ENCODE measurements at regions not wholly inside any gene's neighbourhood (a gene's known extent, or its start where the extent isn't known, plus 50 kb on each side); places are given as distances from the start of the nearest gene placed in this dataset.

DNA sequence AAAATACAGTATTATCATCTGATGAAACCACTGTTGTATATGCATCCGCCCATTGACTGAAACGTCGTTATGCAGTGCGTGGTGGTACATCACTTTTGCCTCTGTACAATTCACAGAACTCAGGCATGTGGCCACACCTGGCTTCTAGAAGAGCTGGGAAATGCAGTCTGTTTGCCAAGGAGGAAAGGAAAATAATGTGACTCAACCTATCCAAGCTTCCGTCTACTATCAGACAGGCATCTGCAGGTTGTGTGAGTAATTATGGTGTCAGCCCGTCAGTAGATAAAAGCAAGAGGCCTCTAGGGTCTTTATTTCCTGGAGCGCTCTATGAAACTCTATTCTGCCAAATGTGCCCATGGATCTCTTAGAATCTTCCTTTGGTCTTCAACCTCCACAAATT lies 111.6 kb downstream of the BBS10 start:
- POLR2A ChIA-PET, result no interaction called here
- no TSS peak for BruUV-seq (replicated peaks)
- no peaks in the 10 kb centered on the region for H3K9me3 ChIP-seq (ENCODE audit: low read length)
- 0 out of 2 replicates have a peak, but pooled peaks cover 5% of the 10 kb centered on the region for H3K4me1 ChIP-seq (ENCODE audit: insufficient read depth, low read length)
- intact Hi-C loops (cut with micrococcal nuclease; ENCODE audit: unreplicated experiment) (no loop called here), in situ Hi-C loops (cut with HindIII; ENCODE audit: extremely low pct_ligation_motif_present, low pct_unique_long_range_greater_than_20kb) (no loop called here)
- DNase-seq (ENCODE audit: low spot score) (peak; percentile 12), ATAC-seq (no peak), FAIRE-seq (no peak)
- no peaks in the 10 kb centered on the region for H3K27me3 ChIP-seq (ENCODE audit: control insufficient read depth in 1 of 2, insufficient read depth in 2 of 2, low read length in 2 of 2)
- H2AFZ ChIP-seq (ENCODE audit: low read length), result no peak overlapping the region
- no peaks in the 10 kb centered on the region for H3K79me2 ChIP-seq (ENCODE audit: insufficient read depth, low read length)
- CTCF ChIA-PET (ENCODE audit: low intra/inter-chr PET ratio, low total read pairs), result no interaction called here
- H3K4me2 ChIP-seq (ENCODE audit: low read depth, low read length), result no peak overlapping the region
- no peak overlapping the region for H3K9ac ChIP-seq (ENCODE audit: insufficient read depth, low read depth, low read length)
- H3K36me3 ChIP-seq (replicated peaks in 1 of 2; ENCODE audit: control insufficient read depth in 1 of 2, insufficient read depth in 2 of 2, low read length in 2 of 2), result no peaks in the 10 kb centered on the region
- no peak overlapping the region for H3K4me3 ChIP-seq (replicated peaks in 1 of 3; ENCODE audit: insufficient read depth in 1 of 3, low read depth in 2 of 3, low read length in 3 of 3)
- H3K27ac ChIP-seq (ENCODE audit: extremely low read length, insufficient read depth, low read length), result no peak overlapping the region
- WGBS (ENCODE audit: low lambda C conversion rate), result 38% methylated on average over 7 of the region's 7 CpGs
- no peaks in the 10 kb centered on the region for H4K20me1 ChIP-seq (ENCODE audit: insufficient read depth, low read length)
- TF ChIP-seq NONO (IDR thresholded peaks at IDR 0.05) (no peak), NONO (CRISPR knock-in tag; conservative IDR thresholded peaks at IDR 0.05) (no peak), MYNN (CRISPR knock-in tag; IDR thresholded peaks at IDR 0.05; ENCODE audit: low read depth) (no peak), ZNF34 (CRISPR knock-in tag; IDR thresholded peaks at IDR 0.05; ENCODE audit: borderline replicate concordance) (no peak), ZNF160 (CRISPR knock-in tag; IDR thresholded peaks at IDR 0.05) (no peak), ATM (IDR thresholded peaks at IDR 0.05; ENCODE audit: borderline replicate concordance) (no peak), MXD4 (CRISPR knock-in tag; IDR thresholded peaks at IDR 0.05) (no peak), CAMTA2 (CRISPR knock-in tag; IDR thresholded peaks at IDR 0.05; ENCODE audit: borderline replicate concordance) (no peak), ZBTB7A (CRISPR knock-in tag; IDR thresholded peaks at IDR 0.05) (no peak), ZNF501 (CRISPR knock-in tag; IDR thresholded peaks at IDR 0.05) (no peak), ZNF17 (CRISPR knock-in tag; IDR thresholded peaks at IDR 0.05) (no peak), ZFP37 (CRISPR knock-in tag; IDR thresholded peaks at IDR 0.05; ENCODE audit: borderline replicate concordance) (no peak), TBP (CRISPR knock-in tag; IDR thresholded peaks at IDR 0.05) (no peak), NBN (conservative IDR thresholded peaks at IDR 0.05) (no peak)
- TF ChIP-seq, protein P1, sequence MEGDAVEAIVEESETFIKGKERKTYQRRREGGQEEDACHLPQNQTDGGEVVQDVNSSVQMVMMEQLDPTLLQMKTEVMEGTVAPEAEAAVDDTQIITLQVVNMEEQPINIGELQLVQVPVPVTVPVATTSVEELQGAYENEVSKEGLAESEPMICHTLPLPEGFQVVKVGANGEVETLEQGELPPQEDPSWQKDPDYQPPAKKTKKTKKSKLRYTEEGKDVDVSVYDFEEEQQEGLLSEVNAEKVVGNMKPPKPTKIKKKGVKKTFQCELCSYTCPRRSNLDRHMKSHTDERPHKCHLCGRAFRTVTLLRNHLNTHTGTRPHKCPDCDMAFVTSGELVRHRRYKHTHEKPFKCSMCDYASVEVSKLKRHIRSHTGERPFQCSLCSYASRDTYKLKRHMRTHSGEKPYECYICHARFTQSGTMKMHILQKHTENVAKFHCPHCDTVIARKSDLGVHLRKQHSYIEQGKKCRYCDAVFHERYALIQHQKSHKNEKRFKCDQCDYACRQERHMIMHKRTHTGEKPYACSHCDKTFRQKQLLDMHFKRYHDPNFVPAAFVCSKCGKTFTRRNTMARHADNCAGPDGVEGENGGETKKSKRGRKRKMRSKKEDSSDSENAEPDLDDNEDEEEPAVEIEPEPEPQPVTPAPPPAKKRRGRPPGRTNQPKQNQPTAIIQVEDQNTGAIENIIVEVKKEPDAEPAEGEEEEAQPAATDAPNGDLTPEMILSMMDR (CRISPR knock-in tag; IDR thresholded peaks at IDR 0.05), result no peak
- TF ChIP-seq, protein P2, sequence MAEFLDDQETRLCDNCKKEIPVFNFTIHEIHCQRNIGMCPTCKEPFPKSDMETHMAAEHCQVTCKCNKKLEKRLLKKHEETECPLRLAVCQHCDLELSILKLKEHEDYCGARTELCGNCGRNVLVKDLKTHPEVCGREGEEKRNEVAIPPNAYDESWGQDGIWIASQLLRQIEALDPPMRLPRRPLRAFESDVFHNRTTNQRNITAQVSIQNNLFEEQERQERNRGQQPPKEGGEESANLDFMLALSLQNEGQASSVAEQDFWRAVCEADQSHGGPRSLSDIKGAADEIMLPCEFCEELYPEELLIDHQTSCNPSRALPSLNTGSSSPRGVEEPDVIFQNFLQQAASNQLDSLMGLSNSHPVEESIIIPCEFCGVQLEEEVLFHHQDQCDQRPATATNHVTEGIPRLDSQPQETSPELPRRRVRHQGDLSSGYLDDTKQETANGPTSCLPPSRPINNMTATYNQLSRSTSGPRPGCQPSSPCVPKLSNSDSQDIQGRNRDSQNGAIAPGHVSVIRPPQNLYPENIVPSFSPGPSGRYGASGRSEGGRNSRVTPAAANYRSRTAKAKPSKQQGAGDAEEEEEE (CRISPR knock-in tag; IDR thresholded peaks at IDR 0.05; ENCODE audit: borderline replicate concordance), result no peak
